NCI-H1092 (cell line): ENCODE measurements at regions not wholly inside any gene's neighbourhood (a gene's known extent, or its start where the extent isn't known, plus 50 kb on each side); places are given as distances from the start of the nearest gene placed in this dataset.
"Not testable (repeated sequence)": the region's sequence is repeated elsewhere in the genome, so short reads cannot be mapped to it uniquely, and the experiment has no call there.

Experiments
- DNase-seq: peaks from one replicate; lab custom pipeline; 2025; lab: John Stamatoyannopoulos, UW

DNA sequence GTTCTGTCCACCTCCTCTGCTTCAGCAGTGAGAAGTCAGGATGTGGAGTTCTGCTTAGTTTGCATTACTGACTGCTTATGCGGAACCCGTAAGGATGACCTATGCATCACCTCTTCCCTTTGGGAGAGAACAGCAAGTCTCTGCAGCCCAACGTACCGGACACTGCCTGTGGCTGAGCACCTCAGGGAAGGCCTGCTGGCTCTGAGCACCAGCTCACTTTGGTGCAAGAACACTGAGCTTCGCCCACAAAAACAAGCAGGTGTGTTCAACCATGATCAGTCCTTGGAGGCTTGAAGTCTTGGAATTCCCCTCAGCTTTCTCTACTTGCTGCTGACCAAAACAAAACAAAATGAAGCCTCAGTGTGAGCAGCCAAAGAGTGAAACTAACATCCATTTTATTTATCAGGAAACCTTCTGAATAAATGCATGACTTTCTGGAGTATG is 52.7 kb upstream of the NCK2 start:
- DNase-seq = no peak

DNA sequence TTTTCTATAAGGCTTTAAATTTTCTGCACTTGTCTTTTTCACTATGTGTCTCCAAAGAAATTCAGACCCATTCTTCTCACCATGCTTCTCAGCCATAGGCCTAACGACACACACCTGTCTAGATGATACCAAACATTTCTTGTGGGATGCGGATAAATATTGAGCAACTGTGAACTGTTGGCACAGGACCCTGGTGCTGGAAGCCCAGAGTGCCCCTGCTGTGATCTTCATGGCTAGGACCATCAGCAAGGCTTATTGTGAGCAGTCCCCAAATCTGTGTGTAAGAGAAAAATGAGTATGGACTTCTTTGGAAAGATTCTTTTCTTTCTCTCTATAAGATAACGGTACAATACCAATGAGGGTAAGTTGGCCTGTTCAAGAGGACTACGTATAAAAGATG is 54.1 kb upstream of the NCK2 start:
- DNase-seq = no peak

DNA sequence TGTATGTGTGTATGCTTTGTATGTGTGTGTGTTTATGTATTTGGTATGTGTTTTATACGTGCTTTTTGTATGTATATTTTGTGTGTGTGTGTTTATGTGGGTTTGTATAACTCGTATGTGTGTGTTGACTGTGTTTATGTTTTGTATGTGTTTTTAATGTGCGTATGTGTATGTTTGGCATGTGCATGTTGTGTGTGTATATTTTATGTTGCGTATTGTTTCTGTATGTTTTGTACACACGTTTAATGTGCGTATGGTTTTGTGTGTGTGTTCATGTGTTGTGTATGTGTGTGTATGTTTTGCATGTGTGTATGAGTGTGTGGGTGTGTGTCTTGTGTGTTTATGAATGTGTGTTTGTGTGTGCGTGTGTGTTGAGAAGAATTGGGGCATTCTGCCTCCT is 55.2 kb upstream of the NCK2 start:
- DNase-seq = no peak

DNA sequence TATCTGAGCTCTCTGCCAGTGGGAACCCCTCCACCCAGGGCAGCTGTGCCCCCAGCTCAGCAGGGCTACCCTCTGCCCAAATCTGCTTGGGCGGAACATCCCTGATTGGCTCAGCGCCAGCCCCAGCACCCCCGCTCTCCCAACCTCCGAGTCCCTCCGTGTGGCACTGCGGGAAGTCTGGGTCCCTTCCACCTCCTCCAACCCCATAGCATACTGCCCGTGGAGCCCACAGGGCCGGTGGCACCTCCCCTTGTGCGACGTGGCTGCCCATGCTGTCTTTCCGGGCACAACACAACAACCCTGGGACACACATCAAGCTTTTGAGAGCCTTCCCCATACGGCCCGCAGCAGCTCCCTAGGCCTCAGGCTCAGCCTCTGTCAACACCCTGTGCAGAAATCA is 55.8 kb upstream of the NCK2 start:
- no peak for DNase-seq

DNA sequence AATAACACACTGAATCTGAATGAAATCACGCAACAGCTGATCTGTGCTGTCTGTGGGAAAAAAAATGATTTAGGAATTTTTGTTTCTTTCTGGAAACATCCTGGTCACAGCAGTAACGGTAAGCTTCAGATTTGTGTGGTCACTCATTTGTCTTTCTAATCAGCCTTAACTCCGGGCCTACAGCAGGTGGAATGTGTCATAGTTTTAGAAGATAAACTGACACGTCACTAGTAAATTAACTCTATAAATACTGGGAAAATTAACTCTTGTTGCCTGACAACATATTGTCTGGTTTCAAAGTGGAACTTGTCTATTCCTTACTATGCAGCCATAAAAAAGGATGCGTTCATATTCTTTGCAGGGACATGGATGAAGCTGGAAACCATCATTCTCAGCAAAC is 58.1 kb upstream of the NCK2 start:
- no peak for DNase-seq

DNA sequence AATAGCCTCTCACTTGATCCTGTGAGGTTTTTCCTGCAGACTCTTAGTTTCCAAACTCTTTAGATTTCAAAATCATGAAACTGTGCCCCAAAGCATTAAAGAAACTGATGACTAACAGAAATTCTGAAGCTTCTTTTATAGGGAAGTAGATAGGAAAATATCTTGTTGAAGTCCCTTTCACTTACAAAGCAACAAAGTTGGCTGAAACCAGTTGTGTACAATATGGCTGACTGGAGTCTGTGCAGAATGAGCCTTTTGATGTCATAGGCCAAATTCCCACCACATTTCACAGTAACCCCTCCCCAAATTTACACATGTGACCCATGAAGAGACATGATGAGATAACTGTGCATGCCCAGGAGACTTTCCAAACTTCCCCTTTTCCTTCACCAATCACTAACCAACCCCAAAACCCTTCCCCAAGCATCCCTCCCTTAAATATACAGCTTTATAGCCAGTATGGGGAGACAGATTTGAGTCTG is 61.7 kb upstream of the NCK2 start:
- DNase-seq = no peak

DNA sequence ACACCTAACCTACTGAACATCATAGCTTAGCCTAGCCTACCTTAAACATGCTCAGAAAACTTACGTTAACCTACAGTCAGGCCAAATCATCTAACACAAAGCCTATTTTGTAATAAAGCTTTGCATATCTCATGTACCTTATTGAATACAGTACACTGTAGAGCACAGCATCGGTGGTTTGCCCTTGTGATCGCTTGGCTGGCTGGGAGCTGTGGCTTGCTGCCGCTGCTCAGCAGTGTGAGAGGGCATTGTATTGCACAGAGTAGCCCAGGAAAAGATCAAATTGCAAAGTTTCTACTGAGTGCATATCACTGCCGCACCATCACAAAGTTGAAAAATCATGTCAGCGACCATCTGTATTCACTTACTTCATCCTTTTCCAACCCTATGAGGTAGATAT is 62.3 kb upstream of the NCK2 start:
- no peak for DNase-seq

DNA sequence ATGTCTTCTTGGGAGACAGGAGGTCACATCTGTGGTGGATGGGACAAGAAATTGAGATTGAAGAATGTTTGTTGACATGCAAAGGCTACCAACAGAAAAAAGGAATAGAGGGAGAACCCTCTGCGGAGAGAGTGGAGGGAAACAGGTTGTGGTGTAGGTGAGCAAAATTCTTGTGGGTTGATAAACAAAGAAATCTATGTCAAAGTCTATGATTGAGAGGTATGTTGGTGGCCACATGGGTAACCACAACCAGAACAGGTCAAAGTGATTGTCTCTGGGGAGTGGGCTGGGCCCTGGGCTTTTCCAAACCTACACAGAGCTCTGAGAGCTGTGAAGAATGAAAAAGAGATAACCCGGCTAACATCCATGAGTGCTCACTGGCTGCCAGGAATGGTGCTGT is 62.8 kb upstream of the NCK2 start:
- no peak for DNase-seq

DNA sequence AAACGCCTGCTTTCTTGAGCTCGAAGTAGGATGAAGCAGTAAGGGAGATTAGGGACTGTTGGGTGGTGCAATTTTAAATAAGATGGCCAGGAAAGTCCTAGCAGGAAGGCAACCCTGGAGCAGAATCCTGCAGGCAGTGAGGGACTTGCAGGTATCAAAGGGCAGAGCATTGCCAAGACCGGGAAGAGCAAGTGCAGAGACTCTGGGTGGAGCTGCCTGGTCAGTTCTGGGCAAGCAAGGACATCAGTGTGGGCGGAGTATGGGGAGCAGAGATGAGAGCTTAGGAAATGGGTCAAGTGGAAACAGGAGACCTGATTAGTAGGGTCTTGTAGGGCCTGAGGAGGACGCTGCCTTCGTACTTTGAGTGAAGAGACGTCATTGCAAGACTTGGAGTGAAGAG is 64.4 kb upstream of the NCK2 start:
- DNase-seq = no peak

DNA sequence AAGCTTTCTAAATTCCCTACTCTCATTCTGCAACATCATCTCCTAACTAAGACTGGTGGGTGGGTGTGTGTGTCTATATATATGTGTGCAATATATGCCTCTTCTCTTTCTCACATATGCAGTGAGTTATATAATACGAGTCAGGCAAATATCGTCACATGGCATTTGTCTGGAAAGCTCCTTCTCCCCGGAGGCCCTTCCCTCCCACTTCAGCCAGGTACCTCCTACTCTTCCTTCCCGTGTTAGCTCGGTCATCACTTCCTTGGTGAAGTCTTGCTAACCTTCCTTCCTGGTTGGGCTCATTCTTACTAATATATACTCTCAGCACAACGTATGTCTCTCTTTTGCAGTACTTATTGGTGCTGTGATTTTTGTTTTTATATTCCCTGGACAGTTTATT is 66.4 kb upstream of the NCK2 start:
- DNase-seq = no peak

DNA sequence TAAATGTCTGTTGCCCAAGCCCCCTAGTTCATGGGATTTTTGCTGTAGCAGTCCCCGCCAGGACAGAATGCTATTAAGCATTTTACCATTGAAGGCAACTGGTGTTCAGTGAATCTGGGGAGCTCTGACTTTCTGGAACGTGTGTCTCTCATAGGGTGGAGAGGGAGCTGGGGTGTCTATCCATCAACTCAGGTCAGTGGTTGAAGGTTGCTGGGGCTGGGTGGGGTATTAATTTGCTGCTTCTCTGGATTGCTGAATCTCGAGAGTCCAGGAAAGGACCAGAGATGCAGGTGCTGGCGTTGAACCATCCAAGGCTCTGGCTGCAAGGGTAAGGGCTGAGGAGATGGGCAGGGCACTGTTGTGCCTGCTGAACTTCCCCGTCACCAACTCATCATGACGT is 66.8 kb upstream of the NCK2 start:
- DNase-seq = no peak

DNA sequence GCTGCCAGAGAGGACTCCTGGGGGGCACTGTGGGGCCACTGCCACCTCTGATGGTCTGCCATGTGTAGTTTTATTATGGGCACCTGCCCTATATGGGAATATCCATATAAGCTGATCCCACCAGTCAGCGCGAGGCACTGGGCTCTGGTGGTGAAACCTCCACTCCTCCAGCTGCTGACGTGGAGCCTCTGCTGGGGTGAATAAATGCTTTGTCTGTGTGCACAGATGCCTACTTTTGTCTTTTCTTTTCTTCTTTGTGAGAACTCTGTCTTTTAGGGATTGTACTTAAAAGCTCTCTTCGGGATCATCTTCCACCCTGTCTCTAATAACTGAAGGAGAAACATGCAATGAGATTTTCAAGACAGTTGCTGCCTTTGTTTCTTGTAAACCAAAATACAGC is 68.9 kb upstream of the NCK2 start:
- DNase-seq = no peak

DNA sequence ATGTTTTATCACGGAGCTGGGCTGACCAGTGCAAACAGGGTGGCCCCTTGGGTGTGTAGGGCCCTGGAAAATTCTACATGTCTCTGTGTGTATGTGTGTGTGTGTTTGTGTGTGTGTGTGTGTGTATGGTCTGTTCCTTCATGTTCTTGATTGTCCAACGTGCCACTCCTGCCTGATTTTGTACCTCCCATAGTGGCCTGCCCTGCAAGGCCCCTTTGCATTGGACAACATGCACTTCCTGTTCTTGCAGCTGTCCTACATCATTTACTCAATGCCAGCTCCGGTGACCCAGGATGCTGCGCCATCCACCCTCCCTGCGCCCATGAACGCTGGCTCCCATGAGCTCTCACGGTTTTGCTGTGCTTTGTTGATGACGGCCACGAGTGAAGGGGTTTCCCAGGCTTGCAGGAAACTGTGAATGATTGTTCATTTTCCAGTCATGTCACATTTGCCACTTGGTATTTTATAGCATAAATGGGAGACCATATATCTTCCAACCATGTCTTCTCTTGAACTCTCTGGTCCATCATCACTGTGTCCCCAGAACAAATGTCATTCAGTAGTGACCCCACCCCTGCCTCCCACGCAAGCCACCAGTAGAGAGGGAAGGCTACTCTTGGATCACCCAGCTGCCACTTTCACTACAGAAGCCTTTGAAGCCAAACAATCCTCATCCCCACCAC is 69.7 kb upstream of the NCK2 start:
- no peak for DNase-seq

DNA sequence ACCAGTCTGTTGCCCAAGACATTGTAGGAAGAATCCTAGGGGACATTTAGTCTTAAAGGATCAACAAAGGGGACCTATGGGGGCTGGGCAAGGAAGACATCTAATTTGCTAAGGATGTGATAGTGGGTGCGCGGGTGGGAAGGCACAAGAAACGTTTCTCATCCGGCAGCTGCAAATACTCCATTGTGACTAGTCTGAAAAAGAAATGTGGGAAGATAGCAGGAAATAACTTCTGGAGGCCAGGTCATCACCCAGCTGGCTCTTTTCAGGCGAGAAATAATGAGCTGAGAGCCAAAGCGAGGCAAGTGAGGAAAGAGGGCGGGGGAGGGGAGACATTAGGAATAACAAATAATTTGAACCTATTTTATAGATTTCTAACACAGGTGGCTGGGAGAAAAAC is 70.3 kb upstream of the NCK2 start:
- no peak for DNase-seq

DNA sequence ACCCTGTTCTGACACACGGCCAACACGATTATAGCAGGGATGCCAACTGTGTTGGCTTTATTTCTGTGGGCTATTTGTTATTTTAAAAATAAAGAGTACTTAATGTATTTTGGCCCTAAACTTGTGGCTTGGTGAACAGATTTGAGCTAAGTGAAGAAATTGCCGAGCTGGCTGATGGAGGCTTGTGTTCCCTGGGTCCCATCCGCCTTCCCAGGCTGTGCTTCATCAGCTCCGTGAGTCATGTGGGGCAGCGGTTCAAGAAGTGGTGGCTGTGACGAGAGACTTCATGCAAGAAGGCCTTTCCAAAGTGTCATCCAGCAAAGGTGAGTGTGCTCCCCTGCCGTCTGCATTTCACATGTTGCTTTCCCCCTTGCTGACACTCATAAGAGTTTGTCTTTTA is 73.6 kb upstream of the NCK2 start:
- DNase-seq = no peak

DNA sequence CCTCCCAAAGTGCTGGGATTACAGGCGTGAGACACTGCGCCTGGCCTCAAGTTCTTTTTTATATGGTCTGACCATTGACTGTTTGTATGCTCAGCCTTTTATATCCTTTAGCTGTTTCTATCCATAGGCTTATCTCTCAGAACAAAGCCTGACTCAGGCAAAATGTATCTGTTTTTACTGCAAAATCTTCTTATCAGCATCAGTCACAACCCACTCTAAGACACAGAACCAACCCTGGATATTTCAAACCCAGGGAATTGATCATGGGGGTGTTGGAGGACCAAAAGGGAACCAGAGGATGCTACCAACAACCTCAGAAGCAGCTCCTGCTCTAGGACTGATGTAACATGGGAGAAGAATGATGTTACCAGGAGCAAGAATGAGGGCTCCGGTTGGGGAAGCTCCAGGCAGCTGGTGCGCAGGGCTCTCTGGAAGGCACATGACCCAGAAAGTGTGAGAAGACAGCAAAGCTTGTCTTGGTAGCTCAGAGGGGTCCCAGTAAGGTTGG is 75.3 kb upstream of the NCK2 start:
- DNase-seq = no peak

DNA sequence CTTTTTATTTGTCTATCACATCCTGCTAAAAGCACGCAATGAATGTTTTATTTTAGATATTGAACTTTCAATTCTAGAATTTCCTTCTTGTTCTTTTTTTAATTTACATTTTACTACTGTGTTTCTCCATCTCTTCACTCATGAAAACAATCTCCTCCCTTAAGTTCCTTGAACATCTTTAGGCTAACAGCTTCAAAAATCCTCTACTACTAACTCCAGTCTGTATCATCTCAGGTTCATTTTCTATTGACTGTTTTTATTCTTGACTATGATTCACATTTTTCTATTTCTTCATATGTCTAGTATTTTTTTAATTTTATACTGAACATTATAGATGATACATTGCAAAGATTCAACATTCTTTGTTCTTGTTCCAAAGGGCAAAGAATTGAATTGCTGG is 79.2 kb upstream of the NCK2 start:
- no peak for DNase-seq

DNA sequence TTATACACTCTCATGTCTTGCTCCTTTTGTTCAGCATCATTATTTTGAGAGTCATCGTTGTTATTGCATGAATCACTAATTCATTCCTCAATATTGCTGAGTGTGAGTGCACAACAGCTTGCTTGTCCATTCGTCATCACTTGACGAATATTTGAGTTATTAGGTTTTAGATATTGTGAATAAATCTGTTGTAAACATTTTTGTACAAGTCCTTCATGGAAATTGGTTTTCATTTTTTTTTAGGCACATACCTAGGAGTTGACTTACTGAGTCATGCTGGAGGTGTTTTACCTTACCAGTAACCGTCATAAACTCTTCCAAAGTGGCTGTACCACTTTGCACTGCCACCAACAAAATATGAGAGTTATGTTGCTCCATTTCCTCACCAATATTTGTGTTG is 84.2 kb upstream of the NCK2 start:
- no peak for DNase-seq

DNA sequence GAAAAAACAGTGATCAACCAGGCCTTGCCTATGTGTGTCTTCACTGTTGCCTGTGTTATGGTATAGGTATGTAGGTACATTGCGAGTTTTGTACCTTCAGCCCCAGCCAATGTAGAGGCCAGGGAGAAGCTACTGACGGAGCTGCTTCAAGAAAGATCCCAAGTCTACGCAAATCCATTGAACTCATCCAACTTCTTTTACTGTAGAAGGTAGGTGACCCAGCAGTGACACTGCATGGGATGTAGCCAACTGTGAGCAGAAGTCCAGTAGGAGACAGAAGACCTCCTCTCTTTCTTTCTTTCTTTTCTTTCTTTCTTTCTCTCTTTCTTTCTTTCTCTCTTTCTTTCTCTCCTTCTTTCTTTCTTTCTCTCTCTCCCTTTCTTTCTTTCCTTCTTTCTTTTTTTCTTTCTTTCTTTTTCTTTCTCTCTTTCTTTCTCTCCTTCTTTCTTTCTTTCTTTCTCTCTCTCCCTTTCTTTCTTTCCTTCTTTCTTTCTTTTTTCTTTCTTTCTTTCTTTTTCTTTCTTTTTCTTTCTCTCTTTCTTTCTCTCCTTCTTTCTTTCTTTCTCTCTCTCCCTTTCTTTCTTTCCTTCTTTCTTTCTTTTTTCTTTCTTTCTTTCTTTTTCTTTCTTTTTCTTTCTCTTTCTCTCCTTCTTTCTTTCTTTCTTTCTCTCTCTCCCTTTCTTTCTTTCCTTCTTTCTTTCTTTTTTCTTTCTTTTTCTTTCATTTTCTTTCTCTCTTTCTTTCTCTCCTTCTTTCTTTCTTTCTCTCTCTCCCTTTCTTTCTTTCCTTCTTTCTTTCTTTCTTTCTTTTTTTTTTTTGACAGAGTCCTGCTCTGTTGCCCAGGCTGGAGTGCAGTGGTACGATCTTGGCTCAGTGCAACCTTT is 88.7 kb upstream of the NCK2 start:
- DNase-seq = not testable (repeated sequence)

DNA sequence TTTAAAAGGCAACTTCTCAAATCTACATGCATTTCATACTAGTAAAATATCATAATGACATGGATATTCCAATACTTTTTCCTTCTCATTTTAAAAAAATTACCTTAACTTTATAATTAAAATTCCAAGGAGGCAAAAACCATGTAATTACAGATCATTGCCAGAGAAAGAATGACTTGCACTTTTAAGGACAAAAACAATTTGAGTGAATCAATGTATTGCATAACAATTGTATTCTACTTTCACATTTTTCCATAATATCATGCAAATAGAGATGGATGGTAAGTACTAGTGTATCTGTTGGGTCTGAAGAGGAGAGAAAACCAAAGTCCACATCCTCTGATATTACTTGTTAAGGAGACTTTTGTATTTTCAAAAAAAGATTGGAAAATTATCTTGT is 89.5 kb upstream of the NCK2 start:
- no peak for DNase-seq

DNA sequence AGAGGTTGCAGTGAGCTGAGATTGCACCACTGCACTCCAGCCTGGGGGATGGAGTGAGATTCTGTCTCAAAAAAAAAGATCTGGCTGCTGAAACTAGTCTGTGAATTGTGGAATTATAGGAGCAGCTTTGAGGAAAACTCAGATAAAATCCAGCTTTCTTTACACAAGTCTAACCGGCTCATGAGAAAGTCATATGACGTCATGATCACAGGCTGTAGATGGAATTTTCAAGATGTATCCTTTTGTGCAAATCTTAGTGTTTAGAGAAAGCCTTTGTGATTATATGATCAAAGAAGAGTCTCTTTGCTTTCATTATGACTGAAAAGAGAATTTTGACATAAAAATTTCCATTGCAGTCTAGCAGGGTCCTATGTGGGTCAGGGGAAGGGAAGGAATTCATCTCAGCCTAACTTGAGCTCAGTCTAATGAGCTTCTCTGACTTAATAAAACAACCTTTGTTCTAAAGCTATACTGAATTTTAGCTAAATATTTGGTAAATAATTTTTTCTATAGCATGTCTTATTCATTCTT is 90.2 kb upstream of the NCK2 start:
- no peak for DNase-seq

DNA sequence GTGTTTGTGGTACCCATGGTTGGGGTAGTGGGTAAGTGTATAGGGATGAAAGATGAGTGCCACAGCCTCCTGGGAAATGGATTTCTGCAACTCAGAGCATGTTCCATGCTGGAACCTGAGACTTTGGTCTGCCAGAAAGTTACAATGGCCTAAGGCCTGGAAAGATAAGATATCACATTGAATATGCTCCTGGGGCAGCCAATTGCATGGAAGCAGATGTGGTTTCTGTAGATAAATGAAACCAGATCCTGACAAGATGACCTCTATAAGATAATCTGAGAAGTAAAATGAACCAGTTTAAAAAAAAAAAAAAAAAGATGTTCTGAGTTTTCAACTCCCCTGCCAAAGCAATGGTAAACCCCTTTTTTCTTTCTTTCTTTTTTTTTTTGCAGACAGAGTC is 91.4 kb upstream of the NCK2 start:
- DNase-seq = no peak
